ENCODE measurements at regions not wholly inside any gene's neighbourhood (a gene's known extent, or its start where the extent isn't known, plus 50 kb on each side); places are given as distances from the start of the nearest gene placed in this dataset.

DNA sequence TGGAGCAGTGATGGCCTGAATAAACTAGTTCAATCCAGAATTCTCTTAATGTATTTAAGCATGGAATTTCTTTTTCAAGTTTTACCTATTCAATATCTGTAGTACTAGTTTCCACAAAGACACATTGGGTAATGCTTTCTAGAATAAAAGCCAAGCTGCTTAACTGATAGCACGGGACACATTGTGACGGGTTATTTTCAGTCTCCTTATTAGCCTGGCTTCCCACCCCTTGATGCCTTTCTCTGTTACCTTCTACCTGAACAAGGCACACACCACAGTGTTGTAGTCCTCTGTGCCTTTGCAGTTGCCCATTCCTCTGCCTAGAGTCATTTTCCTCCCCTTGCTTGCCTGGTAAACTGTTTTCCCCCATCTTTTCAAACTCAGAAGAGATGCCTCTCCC, 139.1 kb downstream of the HDGFL1 start (continued):
- TF ChIP-seq HNF4G (IDR thresholded peaks at IDR 0.05; ENCODE audit: borderline replicate concordance, low read depth, low read length) (no peak), HNF4G (CRISPR knock-in tag; IDR thresholded peaks at IDR 0.05; ENCODE audit: borderline replicate concordance, low read depth) (no peak), LBX2 (CRISPR knock-in tag; IDR thresholded peaks at IDR 0.05; ENCODE audit: borderline replicate concordance) (no peak), TBL1XR1 (IDR thresholded peaks at IDR 0.05; ENCODE audit: borderline replicate concordance, low read length, partially characterized antibody) (no peak), RFX1 (IDR thresholded peaks at IDR 0.05) (no peak), ZNF775 (CRISPR knock-in tag; IDR thresholded peaks at IDR 0.05; ENCODE audit: borderline replicate concordance) (no peak), CCAR2 (optimal IDR thresholded peaks at IDR 0.05; ENCODE audit: low read depth, low read length) (no peak), ZFP36 (IDR thresholded peaks at IDR 0.05; ENCODE audit: borderline replicate concordance, low read depth, low read length, partially characterized antibody) (no peak)
- TF ChIP-seq, protein P1, sequence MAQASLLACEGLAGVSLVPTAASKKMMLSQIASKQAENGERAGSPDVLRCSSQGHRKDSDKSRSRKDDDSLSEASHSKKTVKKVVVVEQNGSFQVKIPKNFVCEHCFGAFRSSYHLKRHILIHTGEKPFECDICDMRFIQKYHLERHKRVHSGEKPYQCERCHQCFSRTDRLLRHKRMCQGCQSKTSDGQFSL (CRISPR knock-in tag; IDR thresholded peaks at IDR 0.05), result no peak

DNA sequence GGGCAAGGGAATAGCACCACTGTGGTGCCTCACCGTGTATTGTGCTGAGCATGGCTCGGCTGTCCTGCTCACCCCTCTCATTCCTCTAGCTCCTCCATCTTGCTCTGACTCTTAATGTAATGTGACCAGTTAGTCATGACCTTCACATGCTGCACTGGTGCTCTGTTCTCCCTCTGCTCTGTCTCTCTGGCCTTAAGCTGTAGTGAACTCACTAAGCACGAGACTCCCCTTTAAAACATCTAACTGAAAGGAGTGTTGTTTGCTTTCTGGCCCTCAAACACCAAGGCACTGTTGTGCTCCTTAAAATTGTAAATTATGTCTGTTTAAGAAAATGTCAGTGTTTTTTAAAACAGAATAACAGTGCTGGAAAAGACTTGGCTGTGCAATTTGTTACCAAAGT, 140.4 kb downstream of the HDGFL1 start:
- Histone ChIP-seq H3K9ac (ENCODE audit: insufficient read depth, low read depth, low read length) (no peak overlapping the region), H3K4me1 (ENCODE audit: insufficient read depth, low read length) (no peaks in the 10 kb centered on the region), H3K36me3 (replicated peaks in 1 of 2; ENCODE audit: control insufficient read depth in 1 of 2, insufficient read depth in 2 of 2, low read length in 2 of 2) (no peaks in the 10 kb centered on the region), H3K4me3 (replicated peaks in 1 of 3; ENCODE audit: insufficient read depth in 1 of 3, low read depth in 2 of 3, low read length in 3 of 3) (no peak overlapping the region), H3K27ac (ENCODE audit: extremely low read length, insufficient read depth, low read length) (no peak overlapping the region), H2AFZ (ENCODE audit: low read length) (no peak overlapping the region), H3K9me3 (ENCODE audit: low read length) (peaks cover 71% of the 10 kb centered on the region), H3K79me2 (ENCODE audit: insufficient read depth, low read length) (no peaks in the 10 kb centered on the region), H4K20me1 (ENCODE audit: insufficient read depth, low read length) (no peaks in the 10 kb centered on the region), H3K27me3 (ENCODE audit: control insufficient read depth in 1 of 2, insufficient read depth in 2 of 2, low read length in 2 of 2) (no peaks in the 10 kb centered on the region), H3K4me2 (ENCODE audit: low read depth, low read length) (no peak overlapping the region)
- intact Hi-C loops (cut with micrococcal nuclease; ENCODE audit: unreplicated experiment) (no loop called here), in situ Hi-C loops (cut with HindIII; ENCODE audit: extremely low pct_ligation_motif_present, low pct_unique_long_range_greater_than_20kb) (no loop called here)
- POLR2A ChIA-PET, result no interaction called here
- FAIRE-seq (no peak), ATAC-seq (no peak), DNase-seq (ENCODE audit: low spot score) (no peak)
- no TSS peak for BruUV-seq (replicated peaks)
- 10% methylated on average over 3 of the region's 3 CpGs for WGBS (ENCODE audit: low lambda C conversion rate)
- CTCF ChIA-PET (ENCODE audit: low intra/inter-chr PET ratio, low total read pairs), result no interaction called here
- TF ChIP-seq MAZ (IDR thresholded peaks at IDR 0.05; ENCODE audit: borderline replicate concordance, low read depth, low read length) (no peak), MAZ (CRISPR knock-in tag; IDR thresholded peaks at IDR 0.05; ENCODE audit: low read depth) (no peak), THAP8 (CRISPR knock-in tag; IDR thresholded peaks at IDR 0.05; ENCODE audit: borderline replicate concordance) (no peak), LRRFIP1 (CRISPR knock-in tag; conservative IDR thresholded peaks at IDR 0.05) (no peak), ZNF546 (CRISPR knock-in tag; conservative IDR thresholded peaks at IDR 0.05) (no peak), ZNF543 (CRISPR knock-in tag; IDR thresholded peaks at IDR 0.05) (no peak), EHMT2 (IDR thresholded peaks at IDR 0.05; ENCODE audit: borderline replicate concordance, low read depth, low read length) (no peak), ZNF124 (CRISPR knock-in tag; IDR thresholded peaks at IDR 0.05) (no peak), PCBP2 (optimal IDR thresholded peaks at IDR 0.05; ENCODE audit: low read depth, low read length, poor library complexity, severe bottlenecking) (no peak), MED13 (CRISPR knock-in tag; IDR thresholded peaks at IDR 0.05) (no peak)

Measured in HepG2 (cell line).